Mesenchymal stem cell (in vitro differentiated cells and primary cell): ENCODE measurements at regions not wholly inside any gene's neighbourhood (a gene's known extent, or its start where the extent isn't known, plus 50 kb on each side); places are given as distances from the start of the nearest gene placed in this dataset.

Source experiments
- DNase-seq: peaks from one replicate; pipeline ENCODE4 v3.0.0-alpha.2; 2013
- H2AFZ ChIP-seq: one replicate; pipeline ENCODE4 v1.6.1; 2013; ENCODE audit warnings: low read depth, mild to moderate bottlenecking, control low read depth, inconsistent platforms, low read length, moderate library complexity
- H2AK5ac ChIP-seq: 2 replicates; pipeline ENCODE4 v1.6.1; 2013; ENCODE audit warnings: low read length, moderate library complexity, mild to moderate bottlenecking, inconsistent platforms; ENCODE audit not compliant: severe bottlenecking
- H2BK120ac ChIP-seq: one replicate; pipeline ENCODE4 v1.6.1; 2013; ENCODE audit warnings: low read depth, mild to moderate bottlenecking, inconsistent platforms, low read length, moderate library complexity
- H2BK12ac ChIP-seq, 2 experiments: one replicate each; pipeline ENCODE4 v1.6.1; 2013; ENCODE audit warnings: inconsistent platforms in 2 of 2, low read length in 2 of 2, mild to moderate bottlenecking in 2 of 2, moderate library complexity in 2 of 2, control low read depth in 1 of 2
- H2BK15ac ChIP-seq: one replicate; pipeline ENCODE4 v1.6.1; 2013; ENCODE audit warnings: mild to moderate bottlenecking, low read depth, inconsistent platforms; ENCODE audit not compliant: poor library complexity, severe bottlenecking
- H2BK5ac ChIP-seq: 2 replicates; pipeline ENCODE4 v1.6.1; 2013; ENCODE audit warnings: low read depth, mild to moderate bottlenecking, low read length, control low read depth, inconsistent platforms; ENCODE audit not compliant: poor library complexity, severe bottlenecking
- H3K14ac ChIP-seq, 2 experiments: one replicate each; pipeline ENCODE4 v1.6.1; 2013; ENCODE audit warnings: inconsistent platforms in 2 of 2, low read length in 2 of 2, control low read depth in 1 of 2, mild to moderate bottlenecking in 1 of 2, moderate library complexity in 1 of 2
- H3K18ac ChIP-seq, 2 experiments: one replicate each; pipeline ENCODE4 v1.6.1; 2013; ENCODE audit warnings: inconsistent platforms in 2 of 2, low read length in 2 of 2, control low read depth in 1 of 2, low read depth in 1 of 2, mild to moderate bottlenecking in 1 of 2
- H3K23ac ChIP-seq, 2 experiments: one replicate each; pipeline ENCODE4 v1.6.1; 2013; ENCODE audit warnings: inconsistent platforms in 2 of 2, low read length in 2 of 2, mild to moderate bottlenecking in 2 of 2, moderate library complexity in 2 of 2, control low read depth in 1 of 2
- H3K27ac ChIP-seq: 2 replicates; pipeline ENCODE4 v1.5.1; 2013; ENCODE audit warnings: mild to moderate bottlenecking, moderate library complexity, low read length, control low read depth, inconsistent platforms; ENCODE audit not compliant: poor library complexity, severe bottlenecking
- H3K27me3 ChIP-seq, 2 experiments: 2 replicates each; pipeline versions ENCODE4 v1.6.1 to v1.7.0; 2013; ENCODE audit warnings: low read length in 2 of 2, mild to moderate bottlenecking in 2 of 2, moderate library complexity in 2 of 2, control low read depth in 1 of 2, inconsistent platforms in 1 of 2; ENCODE audit not compliant: control insufficient read depth in 1 of 2, insufficient read depth in 1 of 2
- H3K36me3 ChIP-seq, 2 experiments: 2 replicates each; pipeline versions ENCODE4 v1.6.1 to v1.7.0; 2013; ENCODE audit warnings: low read length in 2 of 2, control low read depth in 1 of 2, inconsistent platforms in 1 of 2, low read depth in 1 of 2, mild to moderate bottlenecking in 1 of 2; ENCODE audit not compliant: insufficient read depth in 2 of 2, control insufficient read depth in 1 of 2
- H3K4ac ChIP-seq, 2 experiments: one replicate each; pipeline ENCODE4 v1.6.1; 2013; ENCODE audit warnings: inconsistent platforms in 2 of 2, low read length in 2 of 2, mild to moderate bottlenecking in 2 of 2, moderate library complexity in 2 of 2, control low read depth in 1 of 2, low read depth in 1 of 2
- H3K4me1 ChIP-seq: 2 replicates; pipeline ENCODE4 v1.6.1; 2013; ENCODE audit warnings: low read depth, low read length, control low read depth; ENCODE audit not compliant: control insufficient read depth, insufficient read depth
- H3K4me2 ChIP-seq: 2 replicates; pipeline ENCODE4 v1.6.1; 2013; ENCODE audit warnings: low read length, mild to moderate bottlenecking, inconsistent platforms; ENCODE audit not compliant: poor library complexity, severe bottlenecking
- H3K4me3 ChIP-seq, 2 experiments: 2 replicates each; pipeline versions ENCODE4 v1.5.1 to v1.7.0; 2013; ENCODE audit warnings: low read length in 2 of 2, mild to moderate bottlenecking in 2 of 2, control low read depth in 1 of 2, low read depth in 1 of 2; ENCODE audit not compliant: insufficient read depth in 1 of 2
- H3K79me1 ChIP-seq: replicated peaks from 2 replicates; pipeline ENCODE4 v1.6.1; 2013; ENCODE audit warnings: mild to moderate bottlenecking, control low read depth, low read length, inconsistent platforms; ENCODE audit not compliant: poor library complexity, severe bottlenecking
- H3K9ac ChIP-seq: 2 replicates; pipeline ENCODE4 v1.7.0; 2013; ENCODE audit warnings: mild to moderate bottlenecking, low read length, moderate library complexity
- H3K9me3 ChIP-seq: 2 replicates; pipeline ENCODE4 v1.7.0; 2013; ENCODE audit warnings: mild to moderate bottlenecking, low read length; ENCODE audit not compliant: control insufficient read depth
- H4K8ac ChIP-seq: one replicate; pipeline ENCODE4 v1.6.1; 2013; ENCODE audit warnings: inconsistent platforms, mild to moderate bottlenecking, low read length, moderate library complexity
- H4K91ac ChIP-seq: one replicate; pipeline ENCODE4 v1.6.1; 2013; ENCODE audit warnings: mild to moderate bottlenecking, low read length, inconsistent platforms
- WGBS: methylation state at CpG from one replicate; pipeline ENCODE4 v1.1.7; 2013; ENCODE audit warnings: mixed read lengths; 5-methylcytosine and 5-hydroxymethylcytosine counted together

GRCh38 chr6:91173651-91174050, 586.8 kb upstream of the MAP3K7 start:
- Histone ChIP-seq H3K18ac (no peak overlapping the region), H3K36me3 (no peaks in the 10 kb centered on the region), H2BK12ac (no peak overlapping the region), H3K23ac (no peak overlapping the region), H2AK5ac (no peak overlapping the region), H3K27me3 (no peaks in the 10 kb centered on the region), H3K9ac (no peak overlapping the region), H3K9me3 (no peaks in the 10 kb centered on the region), H4K91ac (no peak overlapping the region), H3K4me3 (no peak overlapping the region), H3K4me1 (no peaks in the 10 kb centered on the region), H4K8ac (no peak overlapping the region), H3K4ac (no peak overlapping the region), H2BK5ac (no peak overlapping the region), H3K79me1 (no peaks in the 10 kb centered on the region), H2AFZ (no peak overlapping the region), H3K27ac (no peak overlapping the region), H2BK120ac (no peak overlapping the region), H2BK15ac (no peak overlapping the region), H3K4me2 (no peak overlapping the region), H3K14ac (no peak overlapping the region)
- DNase-seq, result no peak
- WGBS, result no CpG with 5 or more reads among the region's 3 CpGs

DNA sequence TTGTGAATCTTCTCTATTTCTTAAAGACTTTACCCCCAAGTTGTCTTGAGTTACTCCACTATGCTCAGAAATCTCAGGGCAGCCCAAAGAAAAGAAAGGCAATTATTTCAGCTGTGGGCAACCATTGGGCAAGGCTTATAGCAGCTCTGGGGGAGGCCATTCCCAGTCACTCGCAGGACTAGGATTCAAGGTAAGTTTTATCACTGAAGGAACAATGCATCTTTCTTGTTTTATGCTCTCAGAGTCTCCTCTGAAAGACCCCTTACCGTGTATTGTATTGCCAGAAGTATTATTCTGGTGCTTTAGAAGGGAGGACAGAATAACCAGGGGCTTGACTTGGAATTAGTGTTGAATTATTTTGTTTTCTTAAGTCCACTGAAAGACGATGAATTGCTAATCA, 586.3 kb upstream of the MAP3K7 start:
- no peak overlapping the region for H4K91ac ChIP-seq
- H3K4ac ChIP-seq, result no peak overlapping the region
- no peaks in the 10 kb centered on the region for H3K4me1 ChIP-seq
- no peak overlapping the region for H3K9ac ChIP-seq
- H2BK12ac ChIP-seq, result no peak overlapping the region
- H4K8ac ChIP-seq, result no peak overlapping the region
- H3K27me3 ChIP-seq, result no peaks in the 10 kb centered on the region
- H2BK15ac ChIP-seq, result no peak overlapping the region
- no peak overlapping the region for H3K23ac ChIP-seq
- H3K14ac ChIP-seq, result no peak overlapping the region
- no peaks in the 10 kb centered on the region for H3K9me3 ChIP-seq
- no peak overlapping the region for H2AK5ac ChIP-seq
- no peak overlapping the region for H3K27ac ChIP-seq
- no peak overlapping the region for H2BK120ac ChIP-seq
- no peak overlapping the region for H2BK5ac ChIP-seq
- H3K4me2 ChIP-seq, result no peak overlapping the region
- H3K79me1 ChIP-seq, result no peaks in the 10 kb centered on the region
- no peak overlapping the region for H3K4me3 ChIP-seq
- 94% methylated on average over 2 of the region's 3 CpGs for WGBS
- no peak for DNase-seq
- H3K18ac ChIP-seq, result no peak overlapping the region
- no peak overlapping the region for H2AFZ ChIP-seq
- H3K36me3 ChIP-seq, result no peaks in the 10 kb centered on the region

DNA sequence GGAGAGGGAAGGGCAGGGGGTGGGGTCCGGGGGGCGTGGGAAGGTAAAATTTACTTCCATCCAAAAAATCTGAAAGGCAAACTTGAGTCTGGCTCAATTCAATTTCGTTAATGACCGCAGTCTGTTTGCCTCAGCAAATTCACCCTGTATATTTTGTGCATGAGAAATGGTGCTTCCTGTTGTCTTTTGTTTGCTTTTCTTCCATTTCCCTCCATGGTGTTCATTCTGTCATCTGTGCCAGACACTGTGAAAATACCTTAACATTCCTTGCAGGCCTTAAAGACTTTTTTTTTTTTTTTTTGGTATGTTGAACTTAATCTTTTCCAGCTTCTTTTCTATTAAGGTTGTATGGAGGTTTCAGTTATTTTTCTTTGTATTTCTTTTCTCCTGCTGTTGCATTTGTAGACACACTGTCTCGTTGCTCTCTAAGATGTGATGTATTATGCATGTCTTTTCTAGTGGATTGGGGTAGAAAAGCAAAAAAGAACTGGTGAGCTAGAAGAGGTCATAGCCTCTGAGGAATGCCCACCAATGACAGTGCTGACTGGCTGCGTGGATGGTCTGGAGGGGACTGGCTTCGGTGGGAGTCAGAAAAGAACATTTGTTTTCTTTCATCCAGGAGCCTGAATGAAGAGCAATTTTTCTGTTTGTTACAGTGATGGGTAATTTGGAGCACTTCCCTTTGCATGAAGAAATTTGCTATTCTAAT, 585.0 kb upstream of the MAP3K7 start:
- no peak overlapping the region for H3K4me2 ChIP-seq
- no peak overlapping the region for H3K4ac ChIP-seq
- H3K27ac ChIP-seq, result no peak overlapping the region
- H3K9ac ChIP-seq, result no peak overlapping the region
- WGBS, result 66% methylated on average over 5 of the region's 7 CpGs
- H3K23ac ChIP-seq, result no peak overlapping the region
- no peak for DNase-seq
- H2BK5ac ChIP-seq, result no peak overlapping the region
- no peak overlapping the region for H4K91ac ChIP-seq
- no peaks in the 10 kb centered on the region for H3K27me3 ChIP-seq
- no peak overlapping the region for H3K14ac ChIP-seq
- no peak overlapping the region for H2BK12ac ChIP-seq
- H3K18ac ChIP-seq, result no peak overlapping the region
- H3K4me3 ChIP-seq, result no peak overlapping the region
- no peak overlapping the region for H2AK5ac ChIP-seq
- no peaks in the 10 kb centered on the region for H3K79me1 ChIP-seq
- no peak overlapping the region for H2BK120ac ChIP-seq
- H3K9me3 ChIP-seq, result no peaks in the 10 kb centered on the region
- no peak overlapping the region for H2AFZ ChIP-seq
- no peaks in the 10 kb centered on the region for H3K36me3 ChIP-seq
- H3K4me1 ChIP-seq, result no peaks in the 10 kb centered on the region
- no peak overlapping the region for H4K8ac ChIP-seq
- no peak overlapping the region for H2BK15ac ChIP-seq

- H3K36me3 ChIP-seq, result no peaks in the 10 kb centered on the region
- no peak overlapping the region for H3K4ac ChIP-seq
- no peaks in the 10 kb centered on the region for H3K9me3 ChIP-seq
- H4K91ac ChIP-seq, result no peak overlapping the region
- H2BK12ac ChIP-seq, result no peak overlapping the region
- no peaks in the 10 kb centered on the region for H3K79me1 ChIP-seq
- no peak overlapping the region for H3K18ac ChIP-seq
- no peak overlapping the region for H3K27ac ChIP-seq
- no peak overlapping the region for H3K9ac ChIP-seq
- no peak overlapping the region for H3K4me3 ChIP-seq
- no peak overlapping the region for H2BK5ac ChIP-seq
- H3K23ac ChIP-seq, result no peak overlapping the region
- no peak overlapping the region for H3K4me2 ChIP-seq
- H3K4me1 ChIP-seq, result peaks cover 2% of the 10 kb centered on the region
- 61% methylated on average over 2 of the region's 3 CpGs for WGBS
- no peak overlapping the region for H2BK15ac ChIP-seq
- H3K14ac ChIP-seq, result no peak overlapping the region
- no peak overlapping the region for H2AK5ac ChIP-seq
- H4K8ac ChIP-seq, result no peak overlapping the region
- H2BK120ac ChIP-seq, result no peak overlapping the region
- DNase-seq, result peak; percentile 5
- H3K27me3 ChIP-seq, result no peaks in the 10 kb centered on the region
- H2AFZ ChIP-seq, result no peak overlapping the region
These were observed 581.0 kb upstream of the MAP3K7 start for GRCh38 chr6:91167846-91168245.
